Ovary (tissue), 3 donors: ENCODE measurements at regions not wholly inside any gene's neighbourhood (a gene's known extent, or its start where the extent isn't known, plus 50 kb on each side); places are given as distances from the start of the nearest gene placed in this dataset.

Source experiments
- CTCF ChIP-seq, 3 donors: fragments of 450-650 bp in 2 of 3; fragments of 200-600 bp in 1 of 3; IDR thresholded peaks; one replicate each; pipeline versions ENCODE4 v1.5.1 to v1.8.0; 2016 to 2022; ENCODE audit warnings: antibody characterized with exemption in 3 of 3, mild to moderate bottlenecking in 1 of 3
- POLR2A ChIP-seq: fragments of 450-650 bp; IDR thresholded peaks from one replicate; pipeline ENCODE4 v1.6.1; 2017; ENCODE audit warnings: antibody characterized with exemption, mild to moderate bottlenecking, moderate library complexity
- donor health status: DM: no; HTN: no; CAD: no.

GRCh38 chr15:88334436-88334835 is 77.9 kb upstream of the NTRK3 start:
- no peak for TF ChIP-seq CTCF (IDR thresholded peaks at IDR 0.05)
- TF ChIP-seq POLR2A, result no peak
